Left lung (tissue), 4 donors: ENCODE measurements at regions not wholly inside any gene's neighbourhood (a gene's known extent, or its start where the extent isn't known, plus 50 kb on each side); places are given as distances from the start of the nearest gene placed in this dataset.

Experiments used
- ATAC-seq: fragments of 200-7000 bp; cut with Tn5 transposase; one replicate; pipeline ENCODE4 v1.9.1; 2020; ENCODE audit warnings: moderate library complexity
- DNase-seq, 4 donors: peaks; one replicate each; pipeline ENCODE4 v3.0.0-alpha.2; 2013 to 2020
- H3K27ac ChIP-seq, 2 donors: fragments of 200-600 bp; sonication (generic) in 1 of 2; one replicate each; pipeline versions ENCODE4 v1.5.0 to v1.8.0; 2020 to 2021
- H3K27me3 ChIP-seq, 2 donors: fragments of 200-600 bp; sonication (generic) in 1 of 2; one replicate each; pipeline versions ENCODE4 v1.5.0 to v1.8.0; 2020 to 2021
- H3K36me3 ChIP-seq, 2 donors: fragments of 200-600 bp; sonication (generic) in 1 of 2; one replicate each; pipeline versions ENCODE4 v1.5.0 to v1.8.0; 2020 to 2021
- H3K4me1 ChIP-seq, 2 donors: fragments of 200-600 bp; one replicate each; pipeline ENCODE4 v1.8.0; 2021
- H3K4me3 ChIP-seq, 2 donors: fragments of 200-600 bp; sonication (generic) in 1 of 2; one replicate each; pipeline versions ENCODE4 v1.5.0 to v1.8.0; 2020 to 2021; ENCODE audit warnings: mild to moderate bottlenecking in 1 of 2
- H3K9me3 ChIP-seq, 2 donors: fragments of 200-600 bp; sonication (generic) in 1 of 2; one replicate each; pipeline versions ENCODE4 v1.5.0 to v1.8.0; 2020 to 2021
- intact Hi-C, 2 donors: fragments of 100-400 bp; cut with DNase I; formaldehyde crosslinking; loops; one replicate each; pipeline versions ENCODE4 v1.11.2 to v1.14.2; 2022
- TF ChIP-seq, protein P1 (sequence below), 2 donors: fragments of 200-600 bp; sonication (generic) in 1 of 2; IDR thresholded peaks; one replicate each; pipeline versions ENCODE4 v1.5.0 to v1.8.0; 2021; ENCODE audit warnings: antibody characterized with exemption in 2 of 2
- donor health status: DM: no; HTN: yes; CAD: no.
- donor health status: DM: no; HTN: no; CAD: no.

GRCh38 chr5:98050583-98050982 lies 722.9 kb upstream of the RGMB start:
- Histone ChIP-seq H3K4me3 (no peak overlapping the region), H3K9me3 (no peaks in the 10 kb centered on the region), H3K27ac (no peak overlapping the region), H3K27me3 (no peaks in the 10 kb centered on the region), H3K4me1 (no peaks in the 10 kb centered on the region), H3K36me3 (no peaks in the 10 kb centered on the region)
- intact Hi-C loops = no loop called here
- DNase-seq (no peak), ATAC-seq (no peak)
- TF ChIP-seq, protein P1, sequence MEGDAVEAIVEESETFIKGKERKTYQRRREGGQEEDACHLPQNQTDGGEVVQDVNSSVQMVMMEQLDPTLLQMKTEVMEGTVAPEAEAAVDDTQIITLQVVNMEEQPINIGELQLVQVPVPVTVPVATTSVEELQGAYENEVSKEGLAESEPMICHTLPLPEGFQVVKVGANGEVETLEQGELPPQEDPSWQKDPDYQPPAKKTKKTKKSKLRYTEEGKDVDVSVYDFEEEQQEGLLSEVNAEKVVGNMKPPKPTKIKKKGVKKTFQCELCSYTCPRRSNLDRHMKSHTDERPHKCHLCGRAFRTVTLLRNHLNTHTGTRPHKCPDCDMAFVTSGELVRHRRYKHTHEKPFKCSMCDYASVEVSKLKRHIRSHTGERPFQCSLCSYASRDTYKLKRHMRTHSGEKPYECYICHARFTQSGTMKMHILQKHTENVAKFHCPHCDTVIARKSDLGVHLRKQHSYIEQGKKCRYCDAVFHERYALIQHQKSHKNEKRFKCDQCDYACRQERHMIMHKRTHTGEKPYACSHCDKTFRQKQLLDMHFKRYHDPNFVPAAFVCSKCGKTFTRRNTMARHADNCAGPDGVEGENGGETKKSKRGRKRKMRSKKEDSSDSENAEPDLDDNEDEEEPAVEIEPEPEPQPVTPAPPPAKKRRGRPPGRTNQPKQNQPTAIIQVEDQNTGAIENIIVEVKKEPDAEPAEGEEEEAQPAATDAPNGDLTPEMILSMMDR (IDR thresholded peaks at IDR 0.05) = no peak

- no peaks in the 10 kb centered on the region for H3K36me3 ChIP-seq
- no peak for DNase-seq
- H3K4me3 ChIP-seq = no peak overlapping the region
- intact Hi-C loops = no loop called here
- H3K4me1 ChIP-seq = no peaks in the 10 kb centered on the region
- no peaks in the 10 kb centered on the region for H3K9me3 ChIP-seq
- TF ChIP-seq, protein P1 (IDR thresholded peaks at IDR 0.05) = no peak
- ATAC-seq = no peak
- no peak overlapping the region for H3K27ac ChIP-seq
- H3K27me3 ChIP-seq = no peaks in the 10 kb centered on the region
Measured at GRCh38 chr5:98053170-98053569, 720.3 kb upstream of the RGMB start.

DNA sequence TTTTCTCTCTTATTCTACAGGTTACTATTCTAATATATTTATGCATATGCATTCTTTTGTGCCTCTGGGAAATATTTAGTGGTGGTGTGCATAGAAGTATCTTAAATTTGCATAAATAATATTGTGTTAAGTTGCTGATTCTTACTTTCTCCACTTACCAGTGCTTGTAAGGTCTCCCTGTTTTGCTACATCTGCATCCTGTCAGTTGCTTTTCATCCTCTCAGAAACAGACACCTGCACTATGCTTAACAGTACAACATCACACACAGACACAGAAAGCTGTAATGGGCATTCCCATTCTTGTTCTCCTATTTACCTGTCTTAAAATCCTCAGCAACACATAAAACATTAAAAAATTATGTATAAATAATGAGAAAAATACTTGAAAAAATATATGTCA lies 713.3 kb upstream of the RGMB start:
- intact Hi-C loops = no loop called here
- ATAC-seq = no peak
- Histone ChIP-seq H3K27me3 (no peaks in the 10 kb centered on the region), H3K9me3 (no peaks in the 10 kb centered on the region), H3K4me3 (no peak overlapping the region), H3K4me1 (no peaks in the 10 kb centered on the region), H3K36me3 (no peaks in the 10 kb centered on the region), H3K27ac (no peak overlapping the region)
- TF ChIP-seq, protein P1 (IDR thresholded peaks at IDR 0.05) = no peak
- no peak for DNase-seq

DNA sequence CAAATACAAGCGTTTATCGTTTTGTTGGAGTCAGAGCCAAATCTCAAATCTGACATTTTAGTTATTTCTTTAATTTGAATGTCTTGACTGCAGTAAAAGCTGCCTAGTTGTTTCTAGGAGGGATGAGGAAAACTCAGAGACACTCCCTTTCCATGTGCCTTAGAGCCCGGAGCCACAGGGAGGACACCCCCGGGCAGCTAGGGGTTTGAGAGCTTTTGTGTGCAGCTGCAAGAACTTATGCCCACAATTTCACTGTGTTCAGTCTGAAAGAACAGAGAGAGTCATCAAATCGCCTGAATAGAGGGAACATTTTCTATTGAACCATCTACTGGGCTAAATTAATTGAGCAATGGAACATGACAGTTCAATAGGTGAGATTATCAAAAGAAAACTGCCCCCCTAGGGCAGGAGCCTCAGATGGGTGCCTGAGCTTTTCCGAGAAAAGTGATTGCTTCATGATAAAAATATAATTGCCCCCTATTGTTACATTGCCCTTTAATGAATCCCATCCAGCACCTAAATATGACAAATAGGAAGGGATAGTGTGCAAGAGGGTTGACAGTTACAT lies 709.3 kb upstream of the RGMB start:
- intact Hi-C loops = no loop called here
- Histone ChIP-seq H3K4me3 (no peak overlapping the region), H3K27me3 (no peaks in the 10 kb centered on the region), H3K9me3 (no peaks in the 10 kb centered on the region), H3K27ac (no peak overlapping the region), H3K4me1 (no peaks in the 10 kb centered on the region), H3K36me3 (no peaks in the 10 kb centered on the region)
- DNase-seq (no peak), ATAC-seq (no peak)
- TF ChIP-seq, protein P1 (IDR thresholded peaks at IDR 0.05) = no peak

GRCh38 chr5:98065261-98065909 lies 708.1 kb upstream of the RGMB start:
- Histone ChIP-seq H3K27me3 (no peaks in the 10 kb centered on the region), H3K9me3 (no peaks in the 10 kb centered on the region), H3K27ac (no peak overlapping the region), H3K4me1 (no peaks in the 10 kb centered on the region), H3K4me3 (no peak overlapping the region), H3K36me3 (no peaks in the 10 kb centered on the region)
- DNase-seq = no peak
- intact Hi-C loops = no loop called here
- ATAC-seq = no peak
- TF ChIP-seq, protein P1 (IDR thresholded peaks at IDR 0.05) = no peak
